GM23338 (cell line): ENCODE measurements at regions not wholly inside any gene's neighbourhood (a gene's known extent, or its start where the extent isn't known, plus 50 kb on each side); places are given as distances from the start of the nearest gene placed in this dataset.

Experiments
- ATAC-seq: fragments of 200-7000 bp; cut with Tn5 transposase; 3 replicates; pipeline ENCODE4 v1.9.1; 2020
- DNase-seq: peaks from one replicate; pipeline ENCODE4 v3.0.0-alpha.2; 2015; ENCODE audit warnings: low spot score
- H2AFZ ChIP-seq: fragments of 200-600 bp; sonication (generic); 2 replicates; pipeline ENCODE4 v1.8.0; 2016; ENCODE audit warnings: antibody characterized with exemption, mild to moderate bottlenecking, moderate library complexity
- H3F3A ChIP-seq: fragments of 200-600 bp; sonication (generic); replicated peaks from 2 replicates; pipeline ENCODE4 v1.8.0; 2017; ENCODE audit warnings: antibody characterized with exemption, mixed run types, low read depth
- H3K27ac ChIP-seq: fragments of 200-600 bp; sonication (generic); 2 replicates; pipeline ENCODE4 v1.6.1; 2016; ENCODE audit warnings: low read depth
- H3K27me3 ChIP-seq: fragments of 200-600 bp; sonication (generic); 2 replicates; pipeline ENCODE4 v1.8.0; 2016; ENCODE audit warnings: mild to moderate bottlenecking, mixed run types, moderate library complexity; ENCODE audit not compliant: insufficient read depth
- H3K36me3 ChIP-seq: fragments of 200-600 bp; sonication (generic); 2 replicates; pipeline ENCODE4 v1.8.0; 2016; ENCODE audit warnings: mild to moderate bottlenecking; ENCODE audit not compliant: insufficient read depth
- H3K4me1 ChIP-seq: fragments of 200-600 bp; sonication (generic); 2 replicates; pipeline ENCODE4 v1.8.0; 2016; ENCODE audit warnings: mild to moderate bottlenecking, moderate library complexity; ENCODE audit not compliant: insufficient read depth
- H3K4me2 ChIP-seq: fragments of 200-600 bp; sonication (generic); 2 replicates; pipeline ENCODE4 v1.7.1; 2017; ENCODE audit warnings: mixed run types
- H3K4me3 ChIP-seq: fragments of 200-600 bp; sonication (generic); 2 replicates; pipeline ENCODE4 v1.6.1; 2016; ENCODE audit warnings: mixed run types
- H3K79me2 ChIP-seq: fragments of 200-600 bp; sonication (generic); replicated peaks from 2 replicates; pipeline ENCODE4 v1.8.0; 2017; ENCODE audit warnings: mild to moderate bottlenecking; ENCODE audit not compliant: insufficient read depth
- H3K9me2 ChIP-seq: fragments of 200-600 bp; sonication (generic); 2 replicates; pipeline ENCODE4 v1.8.0; 2017; ENCODE audit not compliant: insufficient read depth
- H4K20me1 ChIP-seq: fragments of 200-600 bp; sonication (generic); replicated peaks from 2 replicates; pipeline ENCODE4 v1.8.0; 2017; ENCODE audit warnings: mild to moderate bottlenecking; ENCODE audit not compliant: insufficient read depth
- H3K27ac Mint-ChIP-seq: 2 replicates; pipeline ENCODE4 v1.8.0; 2020; ENCODE audit warnings: inconsistent platforms, mild to moderate bottlenecking, moderate library complexity, mixed read lengths
- H3K27me3 Mint-ChIP-seq: 3 replicates; pipeline ENCODE4 v1.8.0; 2022; ENCODE audit warnings: low read depth, mild to moderate bottlenecking, moderate library complexity, mixed read lengths, inconsistent platforms; ENCODE audit not compliant: insufficient read depth, poor library complexity
- H3K36me3 Mint-ChIP-seq: 3 replicates; pipeline ENCODE4 v1.8.0; 2021; ENCODE audit warnings: low read depth, mild to moderate bottlenecking, inconsistent platforms, moderate library complexity, mixed read lengths
- H3K4me1 Mint-ChIP-seq: 3 replicates; pipeline ENCODE4 v1.8.0; 2020; ENCODE audit warnings: mild to moderate bottlenecking, inconsistent platforms, mixed read lengths
- H3K4me3 Mint-ChIP-seq: 3 replicates; pipeline ENCODE4 v1.8.0; 2021; ENCODE audit warnings: moderate library complexity, mild to moderate bottlenecking, inconsistent platforms, mixed read lengths
- H3K9me3 Mint-ChIP-seq: 3 replicates; pipeline ENCODE4 v1.8.0; 2020; ENCODE audit warnings: moderate library complexity, mild to moderate bottlenecking, inconsistent platforms, mixed read lengths
- CTCF ChIP-seq, 2 experiments: fragments of 200-600 bp in 1 of 2; sonication (generic) in 1 of 2; conservative IDR thresholded peaks; 2 replicates each; pipeline versions ENCODE4 v1.5.1 to v1.6.1; 2016 to 2017; ENCODE audit warnings: antibody characterized with exemption in 2 of 2, low read depth in 2 of 2, mild to moderate bottlenecking in 2 of 2, moderate library complexity in 1 of 2
- EZH2phosphoT487 ChIP-seq: fragments of 200-600 bp; sonication (generic); IDR thresholded peaks from one replicate; pipeline ENCODE4 v1.8.1; 2018; ENCODE audit warnings: antibody characterized with exemption; ENCODE audit not compliant: unreplicated experiment
- NANOG ChIP-seq: IDR thresholded peaks from 2 replicates; pipeline ENCODE4 v1.6.1; 2016; ENCODE audit warnings: antibody characterized with exemption, borderline replicate concordance
- ZNF462 ChIP-seq: fragments of 250-450 bp; sonication (Bioruptor Pico); IDR thresholded peaks from 2 replicates; pipeline ENCODE4 v1.5.0; 2020; ENCODE audit warnings: mild to moderate bottlenecking, moderate library complexity

DNA sequence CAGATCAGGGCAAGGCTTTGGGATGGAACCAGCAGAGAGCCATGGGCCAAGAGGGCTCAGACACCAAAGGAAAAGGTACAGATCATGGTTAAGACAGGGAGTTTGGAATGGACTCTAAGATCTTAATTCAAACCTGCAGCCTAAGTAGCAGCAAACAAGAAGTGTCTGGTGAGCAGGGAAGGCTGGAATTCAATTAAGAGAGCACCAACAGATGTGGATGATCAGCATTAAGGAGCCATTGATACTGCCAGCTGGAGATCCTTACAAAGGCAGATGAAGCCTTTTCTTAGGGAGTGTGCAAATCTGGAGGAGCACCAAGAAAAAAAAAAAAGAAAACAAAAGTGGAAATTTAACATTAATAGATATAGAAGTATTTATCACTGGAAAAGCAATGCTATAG lies 516.8 kb downstream of the RASEF start (continued):
- TF ChIP-seq CTCF (conservative IDR thresholded peaks at IDR 0.05; ENCODE audit: low read depth in 2 of 2) = no peak
- TF ChIP-seq NANOG = peak; percentile 40; the same call in 1 of the 2 replicates

GRCh38 chr9:82547995-82548394 lies 514.9 kb downstream of the RASEF start:
- no peak overlapping the region for H3K27ac ChIP-seq
- no peak overlapping the region for H3K4me3 ChIP-seq
- H3K9me3 Mint-ChIP-seq = peaks cover 3% of the 10 kb centered on the region; the same call in 1 of the 3 replicates
- H3K27ac Mint-ChIP-seq = no peak overlapping the region
- ATAC-seq (no peak), DNase-seq (no peak)
- no peaks in the 10 kb centered on the region for H3K36me3 ChIP-seq
- H3K4me1 ChIP-seq = peaks cover 5% of the 10 kb centered on the region; the same call in 1 of the 2 replicates
- no peak overlapping the region for H2AFZ ChIP-seq
- no peaks in the 10 kb centered on the region for H3K27me3 ChIP-seq
- H3K27me3 Mint-ChIP-seq = no peaks in the 10 kb centered on the region
- H3K4me2 ChIP-seq = no peak overlapping the region
- no peak overlapping the region for H3K4me3 Mint-ChIP-seq
- no peaks in the 10 kb centered on the region for H3K79me2 ChIP-seq
- H3K36me3 Mint-ChIP-seq = peaks cover 6% of the 10 kb centered on the region; the same call in 2 of the 3 replicates
- H3K9me2 ChIP-seq = no peaks in the 10 kb centered on the region
- peaks cover 15% of the 10 kb centered on the region for H3K4me1 Mint-ChIP-seq
- H3F3A ChIP-seq = no peaks in the 10 kb centered on the region
- TF ChIP-seq ZNF462 (CRISPR knock-in tag) = no peak
- no peak for TF ChIP-seq NANOG
- no peak for TF ChIP-seq EZH2phosphoT487
- no peaks in the 10 kb centered on the region for H4K20me1 ChIP-seq
